Omental fat pad (tissue), 3 donors: ENCODE measurements at regions not wholly inside any gene's neighbourhood (a gene's known extent, or its start where the extent isn't known, plus 50 kb on each side); places are given as distances from the start of the nearest gene placed in this dataset.

ENCODE experiments used
- ATAC-seq: fragments of 150-250 bp; one replicate; pipeline ENCODE4 v1.9.1; 2016; ENCODE audit warnings: mild to moderate bottlenecking, moderate library complexity; ENCODE audit not compliant: low FRiP score
- DNase-seq: peaks from one replicate; pipeline ENCODE4 v3.0.0-alpha.2; 2019; ENCODE audit warnings: low spot score
- TF ChIP-seq, protein P1 (sequence below), 3 donors: fragments of 450-650 bp; IDR thresholded peaks; one replicate each; pipeline ENCODE4 v1.5.1; 2016 to 2017; ENCODE audit warnings: antibody characterized with exemption in 3 of 3, mild to moderate bottlenecking in 3 of 3, moderate library complexity in 2 of 3

DNA sequence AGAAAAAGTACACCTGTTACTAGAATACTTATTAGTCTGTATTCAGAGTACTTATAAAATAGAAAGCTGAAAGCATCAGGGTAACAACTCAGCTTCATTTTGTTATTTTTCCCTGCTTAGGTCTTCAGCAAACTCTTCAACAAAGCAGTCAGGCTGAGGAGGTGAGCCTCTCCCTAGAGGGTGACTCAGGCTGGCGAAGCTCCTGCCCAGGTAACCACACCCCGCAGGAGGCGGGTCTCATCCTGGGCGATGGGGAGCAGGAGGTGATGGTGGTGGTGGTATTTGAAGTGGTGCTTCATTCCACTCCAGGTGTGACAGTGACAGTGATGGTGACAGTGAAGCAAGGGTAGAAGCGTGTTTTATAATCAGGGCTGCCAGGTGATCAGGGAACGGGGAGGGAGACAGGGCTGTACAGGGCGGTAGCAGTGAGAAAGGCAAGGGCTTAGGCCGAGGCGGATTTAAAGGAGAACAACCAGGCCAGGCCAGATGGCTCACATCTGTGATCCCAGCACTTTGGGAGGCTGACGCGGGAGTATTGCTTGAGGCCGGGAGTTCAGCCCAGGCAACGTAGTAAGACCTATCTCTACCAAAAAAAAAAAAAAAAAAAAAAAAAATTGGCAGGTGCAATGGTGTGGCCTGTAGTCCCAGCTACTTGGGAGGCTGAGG is 127.1 kb downstream of the SOCS6 start:
- TF ChIP-seq, protein P1, sequence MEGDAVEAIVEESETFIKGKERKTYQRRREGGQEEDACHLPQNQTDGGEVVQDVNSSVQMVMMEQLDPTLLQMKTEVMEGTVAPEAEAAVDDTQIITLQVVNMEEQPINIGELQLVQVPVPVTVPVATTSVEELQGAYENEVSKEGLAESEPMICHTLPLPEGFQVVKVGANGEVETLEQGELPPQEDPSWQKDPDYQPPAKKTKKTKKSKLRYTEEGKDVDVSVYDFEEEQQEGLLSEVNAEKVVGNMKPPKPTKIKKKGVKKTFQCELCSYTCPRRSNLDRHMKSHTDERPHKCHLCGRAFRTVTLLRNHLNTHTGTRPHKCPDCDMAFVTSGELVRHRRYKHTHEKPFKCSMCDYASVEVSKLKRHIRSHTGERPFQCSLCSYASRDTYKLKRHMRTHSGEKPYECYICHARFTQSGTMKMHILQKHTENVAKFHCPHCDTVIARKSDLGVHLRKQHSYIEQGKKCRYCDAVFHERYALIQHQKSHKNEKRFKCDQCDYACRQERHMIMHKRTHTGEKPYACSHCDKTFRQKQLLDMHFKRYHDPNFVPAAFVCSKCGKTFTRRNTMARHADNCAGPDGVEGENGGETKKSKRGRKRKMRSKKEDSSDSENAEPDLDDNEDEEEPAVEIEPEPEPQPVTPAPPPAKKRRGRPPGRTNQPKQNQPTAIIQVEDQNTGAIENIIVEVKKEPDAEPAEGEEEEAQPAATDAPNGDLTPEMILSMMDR (IDR thresholded peaks at IDR 0.05) = no peak
- DNase-seq (no peak), ATAC-seq (no peak)

DNA sequence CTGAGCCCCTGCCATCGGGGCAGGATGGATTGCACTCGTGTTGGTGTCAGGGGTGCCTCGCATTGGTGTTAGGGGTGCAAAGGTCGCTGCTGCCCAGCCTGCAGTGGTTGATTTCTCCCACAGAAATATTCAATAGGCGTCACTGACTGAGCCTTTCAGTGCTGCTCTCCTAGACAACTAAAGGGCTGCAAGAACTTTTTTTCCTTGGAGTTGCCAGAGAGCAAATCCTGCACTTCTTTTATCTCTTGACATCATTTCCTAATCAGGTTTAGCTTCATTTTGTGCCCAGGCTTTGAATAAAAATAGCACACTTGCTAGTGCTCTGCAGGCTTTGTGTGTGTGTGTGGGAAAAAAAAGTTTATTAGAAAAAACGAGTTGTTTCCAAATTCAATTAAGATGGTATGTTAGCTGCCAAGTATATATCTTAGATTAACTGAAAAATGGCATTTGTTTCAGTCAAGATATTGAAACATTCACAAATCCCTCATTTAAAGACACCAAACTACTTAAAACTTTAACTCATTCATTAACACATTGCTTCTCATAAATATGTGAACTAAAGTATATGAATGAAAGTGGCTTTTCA is 125.6 kb downstream of the SOCS6 start:
- TF ChIP-seq, protein P1 (IDR thresholded peaks at IDR 0.05) = no peak
- DNase-seq = no peak
- no peak for ATAC-seq

- ATAC-seq (no peak), DNase-seq (no peak)
- TF ChIP-seq, protein P1 (IDR thresholded peaks at IDR 0.05) = no peak
These were observed 124.6 kb downstream of the SOCS6 start for GRCh38 chr18:70413455-70413854.

GRCh38 chr18:70411876-70412435 is 123.1 kb downstream of the SOCS6 start:
- no peak for DNase-seq
- ATAC-seq = peak; percentile 37
- TF ChIP-seq, protein P1 (IDR thresholded peaks at IDR 0.05) = no peak

DNA sequence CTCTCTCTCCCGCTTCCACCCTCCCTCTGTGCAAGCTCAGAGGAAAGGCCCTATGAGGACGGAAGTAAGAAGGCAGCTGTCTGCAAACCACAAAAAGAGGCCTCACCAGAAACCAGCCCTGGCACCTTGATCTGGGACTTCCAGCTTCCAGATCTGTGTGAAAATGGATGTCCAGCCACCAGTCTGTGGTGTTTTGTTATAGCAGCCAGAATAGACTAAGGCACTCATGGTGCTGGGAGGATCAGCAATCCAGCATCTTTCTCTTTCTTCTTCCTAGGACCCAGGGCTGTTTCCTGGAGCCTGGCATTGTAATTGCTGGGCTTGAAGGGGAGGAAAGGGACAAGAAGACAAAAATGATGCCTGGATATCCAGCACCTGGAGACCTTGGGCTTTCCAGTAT is 122.5 kb downstream of the SOCS6 start:
- TF ChIP-seq, protein P1 (IDR thresholded peaks at IDR 0.05) = no peak
- DNase-seq (no peak), ATAC-seq (no peak)

GRCh38 chr18:70405052-70405451 is 116.2 kb downstream of the SOCS6 start:
- no peak for DNase-seq
- ATAC-seq = no peak
- TF ChIP-seq, protein P1 (IDR thresholded peaks at IDR 0.05) = no peak

DNA sequence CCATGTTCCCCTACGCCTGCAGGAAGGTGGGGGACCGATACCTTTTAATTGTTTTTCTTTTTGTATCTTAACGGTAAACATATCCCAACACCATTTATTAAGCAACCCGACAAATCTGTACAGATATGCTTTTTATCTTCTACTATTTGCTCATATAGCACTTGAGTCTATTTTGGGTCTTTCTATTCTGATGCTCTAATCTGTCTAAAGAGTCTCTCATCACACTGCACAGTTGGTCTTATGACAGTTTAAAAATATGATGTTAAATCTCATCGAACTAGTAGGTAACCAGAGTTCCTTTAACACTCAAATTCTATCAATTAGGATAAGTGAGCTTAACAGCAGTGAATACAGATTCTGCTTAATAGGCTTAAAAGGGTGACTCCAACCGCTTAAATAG is 111.6 kb downstream of the SOCS6 start:
- TF ChIP-seq, protein P1 (IDR thresholded peaks at IDR 0.05) = no peak
- DNase-seq (no peak), ATAC-seq (no peak)
